SKM-1 treated with dmso at 0.1 percent for 144 hours (cell line): ENCODE measurements at regions not wholly inside any gene's neighbourhood (a gene's known extent, or its start where the extent isn't known, plus 50 kb on each side); places are given as distances from the start of the nearest gene placed in this dataset.

ENCODE experiments used
- DNase-seq: peaks from one replicate; lab custom pipeline; 2025; ENCODE audit not compliant: unreplicated experiment; lab: John Stamatoyannopoulos, UW

- no peak for DNase-seq
These were observed 254.7 kb downstream of the IPO8 start for GRCh38 chr12:30440826-30441602.

DNA sequence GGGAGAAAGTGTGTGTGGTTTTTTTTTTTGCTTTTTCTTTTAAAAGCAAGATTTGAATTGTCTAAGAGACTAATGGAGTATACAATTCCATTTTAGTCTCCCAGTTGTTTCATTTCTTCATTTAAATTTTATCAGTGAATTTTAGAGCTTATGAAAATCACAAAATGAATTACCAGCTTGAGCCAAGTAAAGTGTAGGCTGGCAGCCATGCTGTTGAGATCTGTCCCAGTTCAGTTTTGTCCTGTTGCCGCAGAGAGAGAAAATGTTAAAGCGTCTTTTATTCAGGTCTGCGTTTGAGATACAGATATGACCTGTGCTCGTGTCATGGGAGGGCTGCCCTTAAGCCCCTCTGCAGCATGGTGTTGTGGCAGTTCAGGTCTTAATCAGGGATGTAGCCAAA, 256.5 kb downstream of the IPO8 start:
- DNase-seq, result no peak

DNA sequence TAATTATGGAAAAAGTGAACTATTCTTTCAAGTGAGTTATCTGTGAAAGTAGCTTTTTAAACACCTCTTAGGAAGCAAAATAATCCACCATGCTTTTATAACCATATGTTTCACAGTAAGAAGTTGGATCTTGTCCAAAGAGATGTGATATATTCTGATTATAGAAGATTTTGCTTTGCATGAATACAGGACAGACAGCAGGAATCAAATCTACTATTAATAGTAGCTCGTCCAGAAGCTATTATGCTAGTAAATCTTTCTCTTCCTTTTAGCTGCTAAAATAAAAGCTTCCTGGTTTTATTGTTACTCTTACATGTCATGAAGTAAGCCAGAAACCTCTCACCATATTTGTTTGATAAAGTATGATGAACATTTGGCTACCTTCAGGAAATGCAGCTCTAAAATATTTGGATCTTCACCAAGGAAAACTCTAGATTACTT, 257.0 kb downstream of the IPO8 start:
- DNase-seq, result no peak

DNA sequence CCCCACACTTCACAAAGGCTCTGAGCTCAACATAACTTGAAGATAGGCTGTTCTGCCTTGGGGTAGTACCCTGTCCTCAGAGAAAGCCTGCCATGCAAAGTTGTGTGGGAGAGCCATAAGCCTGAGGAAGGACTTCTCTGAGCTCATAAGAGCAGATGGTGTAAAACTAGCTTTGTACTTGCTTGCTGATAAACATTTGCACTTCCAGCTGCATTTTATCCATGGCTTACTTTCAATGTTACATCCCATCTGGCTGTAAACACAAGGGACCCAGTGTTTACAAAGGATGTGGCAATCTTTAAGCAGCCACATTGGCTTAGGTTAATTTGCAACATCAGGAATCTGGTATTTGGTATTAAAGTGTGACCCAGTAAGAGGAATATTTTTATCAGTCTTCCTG, 258.1 kb downstream of the IPO8 start:
- no peak for DNase-seq

DNA sequence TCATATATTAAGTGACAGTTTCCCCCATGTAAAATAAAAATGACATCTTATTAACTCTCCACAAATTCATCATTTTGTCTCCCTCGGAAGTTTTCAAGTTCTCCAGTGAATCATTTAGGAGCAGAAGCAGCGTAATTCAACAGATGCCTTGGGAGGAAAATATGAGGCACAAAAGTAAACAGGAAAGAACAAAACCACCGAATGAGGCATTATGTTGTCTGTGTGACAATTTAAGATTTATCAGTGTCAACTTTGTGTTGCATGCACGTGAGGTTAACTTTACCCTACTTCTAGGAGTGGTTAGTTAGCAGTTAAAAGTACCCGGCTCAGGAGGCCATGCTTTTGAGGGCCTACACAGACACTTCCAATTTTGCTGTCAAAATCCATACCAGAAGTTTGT, 258.6 kb downstream of the IPO8 start:
- no peak for DNase-seq

DNA sequence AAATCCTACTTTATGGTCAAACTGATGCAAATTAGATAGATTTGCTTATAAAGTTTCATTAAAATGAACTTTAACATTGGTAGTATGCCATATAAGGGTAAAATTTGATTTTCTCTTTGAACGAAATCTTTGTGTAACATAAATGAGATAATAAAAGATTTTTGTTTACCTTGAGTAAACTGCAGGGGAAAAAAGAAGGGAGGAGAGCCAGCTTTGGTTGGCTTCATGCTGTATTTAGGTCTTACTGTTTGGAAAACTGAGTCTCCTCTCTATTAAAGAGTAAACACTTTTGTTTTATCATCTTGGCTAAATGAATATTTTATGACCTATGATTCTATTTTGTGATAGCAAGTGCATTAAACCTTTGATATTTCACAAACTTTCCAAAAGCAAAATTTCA, 267.6 kb downstream of the IPO8 start:
- DNase-seq, result no peak

- DNase-seq, result no peak
These were observed 268.1 kb downstream of the IPO8 start for GRCh38 chr12:30427555-30427954.

DNA sequence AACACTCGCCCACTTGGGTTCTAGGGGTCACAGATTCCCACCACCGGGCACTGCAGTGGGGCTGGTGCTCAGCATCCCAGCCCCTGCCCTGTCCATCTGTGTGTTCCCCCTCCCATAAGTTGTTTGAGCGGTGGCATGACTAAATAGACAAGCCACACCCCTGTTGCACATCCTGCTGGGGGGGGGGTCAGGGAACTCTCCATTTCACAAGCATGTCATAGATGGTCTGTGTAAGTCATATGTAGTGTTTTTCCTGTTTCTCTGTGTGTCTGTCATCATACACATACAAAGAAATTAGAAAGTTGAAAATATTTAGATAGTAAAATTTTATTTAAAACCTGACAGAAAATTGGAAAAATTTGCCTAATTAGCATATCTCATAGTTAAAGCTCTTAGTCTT, 270.2 kb downstream of the IPO8 start:
- no peak for DNase-seq

- DNase-seq, result no peak
These were observed 272.3 kb downstream of the IPO8 start for GRCh38 chr12:30423330-30423729.

DNA sequence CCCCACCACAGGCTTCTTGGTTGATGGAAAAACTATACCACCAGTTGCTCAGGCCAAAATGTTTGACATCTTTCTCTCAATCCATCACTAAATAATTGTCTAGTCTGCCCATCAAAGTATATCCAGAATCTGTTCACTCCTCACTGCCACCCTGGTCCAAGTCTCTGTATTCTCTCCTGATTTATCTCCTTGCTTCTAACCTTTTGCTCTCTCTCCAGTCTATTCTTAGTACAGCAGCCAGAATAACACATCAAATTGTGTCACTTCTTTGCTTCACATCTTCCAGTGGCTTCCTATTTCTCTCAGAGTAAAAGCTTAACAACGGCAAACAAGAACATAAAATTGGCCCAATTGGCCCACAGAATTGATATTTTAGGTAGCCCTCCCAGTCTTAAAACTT, 272.8 kb downstream of the IPO8 start:
- no peak for DNase-seq

DNA sequence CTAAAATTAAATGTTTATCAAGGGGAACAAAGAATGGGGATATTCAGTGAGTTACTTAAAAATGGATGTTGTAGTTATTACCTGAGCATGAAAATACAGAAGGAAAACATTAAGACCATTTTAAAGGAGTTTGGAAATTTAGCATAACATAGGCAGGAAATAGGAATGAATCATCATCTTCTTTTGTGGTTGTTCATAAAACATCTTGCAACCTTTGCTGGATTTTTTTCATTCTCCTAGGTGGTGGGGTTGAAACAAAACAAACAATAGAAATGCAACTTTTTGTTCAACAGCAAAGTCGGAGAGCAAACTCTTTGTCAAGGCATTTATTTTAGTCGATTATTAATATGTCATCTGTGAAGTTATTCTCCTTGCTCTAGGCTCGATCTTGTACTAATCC, 275.1 kb downstream of the IPO8 start:
- DNase-seq, result no peak

- DNase-seq, result no peak
These were observed 277.9 kb downstream of the IPO8 start for GRCh38 chr12:30417697-30418231.

- no peak for DNase-seq
These were observed 279.0 kb downstream of the IPO8 start for GRCh38 chr12:30416631-30417030.

DNA sequence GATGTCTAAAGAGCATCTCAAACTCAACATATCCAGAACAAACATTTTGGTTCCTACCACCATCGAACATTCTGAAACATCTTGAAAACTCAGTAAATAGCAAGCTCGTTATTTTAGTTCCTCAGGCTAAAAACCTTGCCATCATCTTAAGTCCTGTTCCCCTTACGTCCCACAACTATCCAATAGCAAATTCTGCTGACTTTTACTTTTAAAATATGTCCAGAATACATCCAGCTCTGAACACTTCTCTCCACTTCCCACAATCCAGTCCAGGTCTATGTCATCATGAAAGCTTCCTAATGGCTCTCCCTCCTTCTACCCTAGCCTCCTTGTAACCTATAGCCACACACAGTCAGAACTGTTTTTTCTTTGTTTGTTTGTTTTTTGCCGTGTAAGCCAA, 279.9 kb downstream of the IPO8 start:
- DNase-seq, result no peak

- DNase-seq, result no peak
These were observed 281.2 kb downstream of the IPO8 start for GRCh38 chr12:30414507-30414906.

- DNase-seq, result no peak
These were observed 295.3 kb downstream of the IPO8 start for GRCh38 chr12:30400349-30400748.

- no peak for DNase-seq
These were observed 295.8 kb downstream of the IPO8 start for GRCh38 chr12:30399859-30400258.

DNA sequence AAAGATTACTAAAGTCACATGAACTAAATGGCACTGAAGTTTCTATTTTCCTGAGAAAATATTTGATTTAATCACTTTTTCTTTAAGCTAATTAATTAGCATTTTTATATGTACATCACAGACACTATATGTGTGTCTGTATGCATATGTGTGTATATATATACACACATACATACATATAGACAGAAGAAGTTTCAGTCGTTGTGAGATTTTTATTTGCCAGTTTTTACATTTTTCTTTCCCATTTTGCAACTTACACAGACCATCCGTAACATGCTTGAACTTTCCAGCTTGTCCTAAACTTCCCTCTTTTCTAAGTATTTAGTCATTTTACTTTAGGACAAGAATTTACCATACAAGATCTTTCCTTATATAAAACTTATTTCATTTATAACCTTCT, 299.1 kb downstream of the IPO8 start:
- no peak for DNase-seq

DNA sequence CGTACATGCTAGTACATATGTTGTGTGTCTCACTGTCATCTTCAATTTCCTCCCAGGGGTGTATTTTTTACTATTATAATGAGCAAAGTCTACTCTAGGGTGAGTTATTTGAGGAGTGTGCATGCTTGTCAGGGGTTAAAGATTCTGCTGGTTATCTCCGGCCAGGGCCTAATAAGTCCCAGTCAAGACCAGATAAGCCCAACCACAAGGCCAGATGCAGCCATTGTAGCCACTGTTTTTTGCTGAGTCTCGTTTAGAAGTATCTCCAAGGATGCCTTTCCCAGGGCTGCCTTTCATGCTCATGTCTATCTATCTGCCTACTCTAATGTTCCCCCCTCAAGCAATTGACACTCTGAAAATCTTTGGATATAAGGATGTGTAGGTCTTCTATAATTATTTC, 300.5 kb downstream of the IPO8 start:
- no peak for DNase-seq

- DNase-seq, result no peak
These were observed 303.8 kb downstream of the IPO8 start for GRCh38 chr12:30391766-30392366.

GRCh38 chr12:30385706-30386105, 310.0 kb downstream of the IPO8 start:
- no peak for DNase-seq

- no peak for DNase-seq
These were observed 310.7 kb downstream of the IPO8 start for GRCh38 chr12:30384976-30385375.

DNA sequence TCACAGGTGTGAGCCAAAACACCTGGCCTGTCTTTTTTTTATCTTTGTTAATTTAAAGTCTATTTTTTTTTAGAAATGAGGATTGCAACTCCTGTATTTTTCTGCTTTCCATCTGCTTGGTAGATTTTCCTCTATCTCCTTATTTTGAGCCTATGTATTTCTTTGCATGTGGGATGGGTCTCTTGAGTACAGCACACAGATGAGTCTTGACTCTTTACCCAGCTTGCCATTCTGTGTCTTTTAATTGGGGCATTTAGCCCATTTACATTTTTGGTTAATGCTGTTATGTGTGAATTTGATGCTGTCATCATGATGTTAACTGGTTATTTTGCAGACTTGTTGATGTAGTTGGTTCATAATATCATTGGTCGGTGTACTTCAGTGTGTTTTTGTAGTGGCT, 317.4 kb downstream of the IPO8 start:
- no peak for DNase-seq
